Trophoblast cell (in vitro differentiated cells and primary cell): ENCODE measurements at regions not wholly inside any gene's neighbourhood (a gene's known extent, or its start where the extent isn't known, plus 50 kb on each side); places are given as distances from the start of the nearest gene placed in this dataset.
A peak's percentile ranks its signal among the peaks of the same experiment; 100 is the strongest.

Source experiments
- DNase-seq, 2 donors: peaks; one replicate each; pipeline ENCODE4 v3.0.0-alpha.2; 2016
- H2AFZ ChIP-seq: 2 replicates; pipeline ENCODE4 v1.6.1; 2013; ENCODE audit warnings: low read length, moderate library complexity, mild to moderate bottlenecking; ENCODE audit not compliant: insufficient read depth, poor library complexity
- H2AK5ac ChIP-seq: 2 replicates; pipeline ENCODE4 v1.6.1; 2013; ENCODE audit warnings: mild to moderate bottlenecking, low read length
- H2BK120ac ChIP-seq: 2 replicates; pipeline ENCODE4 v1.6.1; 2013; ENCODE audit warnings: low read length, mild to moderate bottlenecking, moderate library complexity; ENCODE audit not compliant: insufficient read depth, poor library complexity
- H2BK12ac ChIP-seq: 2 replicates; pipeline ENCODE4 v1.6.1; 2013; ENCODE audit warnings: mild to moderate bottlenecking, low read length, moderate library complexity
- H2BK5ac ChIP-seq: 2 replicates; pipeline ENCODE4 v1.6.1; 2013; ENCODE audit warnings: low read length, low read depth, moderate library complexity, mild to moderate bottlenecking; ENCODE audit not compliant: poor library complexity
- H3K14ac ChIP-seq: 2 replicates; pipeline ENCODE4 v1.6.1; 2013; ENCODE audit warnings: mild to moderate bottlenecking, low read length
- H3K18ac ChIP-seq: 2 replicates; pipeline ENCODE4 v1.6.1; 2013; ENCODE audit warnings: mild to moderate bottlenecking, low read length
- H3K23ac ChIP-seq: 2 replicates; pipeline ENCODE4 v1.6.1; 2013; ENCODE audit warnings: low read length
- H3K27ac ChIP-seq: 2 replicates; pipeline ENCODE4 v1.5.1; 2013; ENCODE audit warnings: low read depth, mild to moderate bottlenecking, inconsistent platforms, low read length, moderate library complexity
- H3K27me3 ChIP-seq: 2 replicates; pipeline ENCODE4 v1.6.1; 2013; ENCODE audit warnings: inconsistent platforms, mild to moderate bottlenecking, low read length, moderate library complexity; ENCODE audit not compliant: insufficient read depth
- H3K36me3 ChIP-seq, 2 experiments: 1 replicate in 1 of 2; 2 replicates in 1 of 2; pipeline ENCODE4 v1.6.1; 2013; ENCODE audit warnings: low read length in 2 of 2, mild to moderate bottlenecking in 2 of 2, moderate library complexity in 1 of 2; ENCODE audit not compliant: insufficient read depth in 2 of 2, control insufficient read depth in 1 of 2
- H3K4ac ChIP-seq: 2 replicates; pipeline ENCODE4 v1.6.1; 2013; ENCODE audit warnings: low read depth, mild to moderate bottlenecking, low read length, moderate library complexity
- H3K4me1 ChIP-seq, 2 experiments: 1 replicate in 1 of 2; 2 replicates in 1 of 2; pipeline ENCODE4 v1.6.1; 2013; ENCODE audit warnings: low read length in 2 of 2, mild to moderate bottlenecking in 2 of 2, moderate library complexity in 1 of 2; ENCODE audit not compliant: insufficient read depth in 2 of 2, control insufficient read depth in 1 of 2
- H3K4me2 ChIP-seq: 2 replicates; pipeline ENCODE4 v1.6.1; 2013; ENCODE audit warnings: inconsistent platforms, mild to moderate bottlenecking, low read length, moderate library complexity
- H3K4me3 ChIP-seq: 2 replicates; pipeline ENCODE4 v1.5.1; 2013; ENCODE audit warnings: mild to moderate bottlenecking, low read depth, low read length, inconsistent platforms
- H3K79me1 ChIP-seq: one replicate; pipeline ENCODE4 v1.6.1; 2013; ENCODE audit warnings: low read length
- H3K79me2 ChIP-seq: 2 replicates; pipeline ENCODE4 v1.6.1; 2013; ENCODE audit warnings: low read length, mild to moderate bottlenecking; ENCODE audit not compliant: control insufficient read depth, insufficient read depth, poor library complexity
- H3K9ac ChIP-seq: 2 replicates; pipeline ENCODE4 v1.6.1; 2013; ENCODE audit warnings: mild to moderate bottlenecking, low read length
- H3K9me3 ChIP-seq: 2 replicates; pipeline ENCODE4 v1.6.1; 2013; ENCODE audit warnings: low read depth, mild to moderate bottlenecking, control low read depth, inconsistent platforms, low read length; ENCODE audit not compliant: insufficient read depth
- H4K12ac ChIP-seq: 2 replicates; pipeline ENCODE4 v1.6.1; 2013; ENCODE audit warnings: low read depth, mild to moderate bottlenecking, low read length, moderate library complexity
- H4K8ac ChIP-seq: 2 replicates; pipeline ENCODE4 v1.6.1; 2013; ENCODE audit warnings: low read depth, mild to moderate bottlenecking, low read length, moderate library complexity
- H4K91ac ChIP-seq: one replicate; pipeline ENCODE4 v1.6.1; 2013; ENCODE audit warnings: low read depth, mild to moderate bottlenecking, low read length, moderate library complexity
- WGBS: extraction: QIAGEN DNeasy Blood & Tissue Kit; methylation state at CpG from one replicate; pipeline ENCODE4 v1.1.7; 2013; ENCODE audit warnings: missing lambda C conversion rate; ENCODE audit not compliant: insufficient read length, insufficient coverage; ENCODE audit errors: extremely low coverage; 5-methylcytosine and 5-hydroxymethylcytosine counted together

- H3K4me2 ChIP-seq = no peak overlapping the region
- no peak overlapping the region for H2AFZ ChIP-seq
- H3K4me1 ChIP-seq = peaks cover 0 to 2% of the 10 kb centered on the region in 2 experiments
- no peak overlapping the region for H2BK12ac ChIP-seq
- H4K8ac ChIP-seq = no peak overlapping the region
- no peak overlapping the region for H2BK5ac ChIP-seq
- H3K18ac ChIP-seq = no peak overlapping the region
- no peaks in the 10 kb centered on the region for H3K36me3 ChIP-seq
- H3K79me1 ChIP-seq = no peaks in the 10 kb centered on the region
- no peak overlapping the region for H4K91ac ChIP-seq
- H3K27ac ChIP-seq = no peak overlapping the region
- no peaks in the 10 kb centered on the region for H3K27me3 ChIP-seq
- peak in 1 of 2 donors; percentile 4 for DNase-seq
- H2BK120ac ChIP-seq = no peak overlapping the region
- H3K23ac ChIP-seq = no peak overlapping the region
- H3K79me2 ChIP-seq = no peaks in the 10 kb centered on the region
- no peak overlapping the region for H3K4ac ChIP-seq
- no peaks in the 10 kb centered on the region for H3K9me3 ChIP-seq
- no peak overlapping the region for H2AK5ac ChIP-seq
- no peak overlapping the region for H3K14ac ChIP-seq
- H3K4me3 ChIP-seq = no peak overlapping the region
- no peak overlapping the region for H3K9ac ChIP-seq
- WGBS = no CpG with 5 or more reads among the region's 1 CpG
- H4K12ac ChIP-seq = no peak overlapping the region
These were observed 79.6 kb downstream of the TLR4 start for GRCh38 chr9:117783828-117784227.

- Histone ChIP-seq H2AFZ (no peak overlapping the region), H3K36me3 (no peaks in the 10 kb centered on the region), H3K79me1 (no peaks in the 10 kb centered on the region), H3K27ac (no peak overlapping the region), H3K4me2 (no peak overlapping the region), H3K18ac (no peak overlapping the region), H3K79me2 (no peaks in the 10 kb centered on the region), H3K27me3 (no peaks in the 10 kb centered on the region), H4K12ac (no peak overlapping the region), H3K4me1 (peaks cover 0 to 2% of the 10 kb centered on the region in 2 experiments), H3K14ac (no peak overlapping the region), H4K8ac (no peak overlapping the region), H2BK12ac (no peak overlapping the region), H2AK5ac (no peak overlapping the region), H3K4me3 (no peak overlapping the region), H2BK120ac (peak overlapping the region; percentile 57), H3K4ac (no peak overlapping the region), H3K9ac (no peak overlapping the region), H2BK5ac (no peak overlapping the region), H3K23ac (no peak overlapping the region), H4K91ac (no peak overlapping the region), H3K9me3 (peaks cover 1% of the 10 kb centered on the region)
- no CpG with 5 or more reads among the region's 1 CpG for WGBS
- DNase-seq = no peak
These were observed 80.8 kb downstream of the TLR4 start for GRCh38 chr9:117784996-117785395.

GRCh38 chr9:117787746-117788145 lies 83.5 kb downstream of the TLR4 start:
- Histone ChIP-seq H2BK120ac (no peak overlapping the region), H2AFZ (no peak overlapping the region), H3K79me1 (no peaks in the 10 kb centered on the region), H3K18ac (no peak overlapping the region), H2BK12ac (no peak overlapping the region), H2BK5ac (no peak overlapping the region), H3K23ac (no peak overlapping the region), H4K91ac (no peak overlapping the region), H3K27me3 (no peaks in the 10 kb centered on the region), H3K4me2 (no peak overlapping the region), H3K4ac (no peak overlapping the region), H4K12ac (no peak overlapping the region), H4K8ac (no peak overlapping the region), H3K9me3 (peaks cover 1% of the 10 kb centered on the region), H3K27ac (no peak overlapping the region), H3K4me1 (peaks cover 0 to 2% of the 10 kb centered on the region in 2 experiments), H3K9ac (no peak overlapping the region), H3K36me3 (no peaks in the 10 kb centered on the region), H2AK5ac (no peak overlapping the region), H3K14ac (no peak overlapping the region), H3K4me3 (no peak overlapping the region), H3K79me2 (no peaks in the 10 kb centered on the region)
- no peak for DNase-seq
- WGBS = no CpG with 5 or more reads among the region's 3 CpGs

- no peak overlapping the region for H4K12ac ChIP-seq
- no peak overlapping the region for H3K9ac ChIP-seq
- H3K4me3 ChIP-seq = no peak overlapping the region
- no peak overlapping the region for H3K27ac ChIP-seq
- H3K79me1 ChIP-seq = no peaks in the 10 kb centered on the region
- no peak overlapping the region for H3K4ac ChIP-seq
- DNase-seq = no peak
- no peak overlapping the region for H2BK5ac ChIP-seq
- H3K79me2 ChIP-seq = no peaks in the 10 kb centered on the region
- H2BK12ac ChIP-seq = no peak overlapping the region
- H2BK120ac ChIP-seq = no peak overlapping the region
- H2AFZ ChIP-seq = no peak overlapping the region
- no peaks in the 10 kb centered on the region for H3K9me3 ChIP-seq
- peaks cover 0 to 2% of the 10 kb centered on the region in 2 experiments for H3K4me1 ChIP-seq
- H3K23ac ChIP-seq = no peak overlapping the region
- no peak overlapping the region for H3K18ac ChIP-seq
- no peak overlapping the region for H3K4me2 ChIP-seq
- no peaks in the 10 kb centered on the region for H3K27me3 ChIP-seq
- H3K14ac ChIP-seq = no peak overlapping the region
- H2AK5ac ChIP-seq = no peak overlapping the region
- no peak overlapping the region for H4K91ac ChIP-seq
- H4K8ac ChIP-seq = no peak overlapping the region
- H3K36me3 ChIP-seq = no peaks in the 10 kb centered on the region
These were observed 91.1 kb downstream of the TLR4 start for GRCh38 chr9:117795271-117795670.
